HG02642 (cell line): ENCODE measurements at regions not wholly inside any gene's neighbourhood (a gene's known extent, or its start where the extent isn't known, plus 50 kb on each side); places are given as distances from the start of the nearest gene placed in this dataset.
"Not testable (repeated sequence)": the region's sequence is repeated elsewhere in the genome, so short reads cannot be mapped to it uniquely, and the experiment has no call there.

Experiments used
- ATAC-seq: cut with Tn5 transposase; IDR thresholded peaks from one replicate; pipeline ENCODE4 v1.9.1; 2021; ENCODE audit warnings: mild to moderate bottlenecking; ENCODE audit not compliant: unreplicated experiment, poor library complexity

GRCh38 chr4:123125477-123125876 lies 203.1 kb upstream of the NUDT6 start:
- no peak for ATAC-seq

- no peak for ATAC-seq
These were observed 204.8 kb upstream of the NUDT6 start for GRCh38 chr4:123127218-123127617.

GRCh38 chr4:123127875-123128274 lies 205.5 kb upstream of the NUDT6 start:
- no peak for ATAC-seq

GRCh38 chr4:123133397-123134050 lies 211.1 kb upstream of the NUDT6 start:
- peak; percentile 78 for ATAC-seq

GRCh38 chr4:123144616-123145015 lies 222.2 kb upstream of the NUDT6 start:
- ATAC-seq, result no peak

GRCh38 chr4:123158576-123158975 lies 236.2 kb upstream of the NUDT6 start:
- no peak for ATAC-seq

GRCh38 chr4:123159479-123159878 lies 237.1 kb upstream of the NUDT6 start:
- ATAC-seq, result no peak

- ATAC-seq, result no peak
These were observed 233.7 kb upstream of the SPRY1 start for GRCh38 chr4:123162859-123163258.

GRCh38 chr4:123163501-123163900 lies 233.1 kb upstream of the SPRY1 start:
- ATAC-seq, result no peak

GRCh38 chr4:123166023-123166422 lies 230.6 kb upstream of the SPRY1 start:
- no peak for ATAC-seq

- ATAC-seq, result no peak
These were observed 228.7 kb upstream of the SPRY1 start for GRCh38 chr4:123167931-123168330.

GRCh38 chr4:123168812-123169211 lies 227.8 kb upstream of the SPRY1 start:
- ATAC-seq, result no peak

- ATAC-seq, result no peak
These were observed 225.8 kb upstream of the SPRY1 start for GRCh38 chr4:123170843-123171242.

- ATAC-seq, result no peak
These were observed 220.0 kb upstream of the SPRY1 start for GRCh38 chr4:123176605-123177004.

GRCh38 chr4:123182289-123182688 lies 214.3 kb upstream of the SPRY1 start:
- no peak for ATAC-seq

- ATAC-seq, result no peak
These were observed 213.3 kb upstream of the SPRY1 start for GRCh38 chr4:123183308-123183707.

- not testable (repeated sequence) for ATAC-seq
These were observed 212.8 kb upstream of the SPRY1 start for GRCh38 chr4:123183754-123184153.

- ATAC-seq, result no peak
These were observed 209.9 kb upstream of the SPRY1 start for GRCh38 chr4:123186731-123187130.

- no peak for ATAC-seq
These were observed 206.4 kb upstream of the SPRY1 start for GRCh38 chr4:123190176-123190575.

- ATAC-seq, result no peak
These were observed 204.9 kb upstream of the SPRY1 start for GRCh38 chr4:123191728-123192127.

- no peak for ATAC-seq
These were observed 202.7 kb upstream of the SPRY1 start for GRCh38 chr4:123193802-123194367.

- ATAC-seq, result no peak
These were observed 197.9 kb upstream of the SPRY1 start for GRCh38 chr4:123198706-123199105.
